ENCODE measurements at regions not wholly inside any gene's neighbourhood (a gene's known extent, or its start where the extent isn't known, plus 50 kb on each side); places are given as distances from the start of the nearest gene placed in this dataset.

GRCh38 chr6:114713690-114714089 is 370.9 kb upstream of the HS3ST5 start:
- TF ChIP-seq POLR2AphosphoS5 (IDR thresholded peaks at IDR 0.05; ENCODE audit: low read depth, low read length): no peak
- TF ChIP-seq, protein P1, sequence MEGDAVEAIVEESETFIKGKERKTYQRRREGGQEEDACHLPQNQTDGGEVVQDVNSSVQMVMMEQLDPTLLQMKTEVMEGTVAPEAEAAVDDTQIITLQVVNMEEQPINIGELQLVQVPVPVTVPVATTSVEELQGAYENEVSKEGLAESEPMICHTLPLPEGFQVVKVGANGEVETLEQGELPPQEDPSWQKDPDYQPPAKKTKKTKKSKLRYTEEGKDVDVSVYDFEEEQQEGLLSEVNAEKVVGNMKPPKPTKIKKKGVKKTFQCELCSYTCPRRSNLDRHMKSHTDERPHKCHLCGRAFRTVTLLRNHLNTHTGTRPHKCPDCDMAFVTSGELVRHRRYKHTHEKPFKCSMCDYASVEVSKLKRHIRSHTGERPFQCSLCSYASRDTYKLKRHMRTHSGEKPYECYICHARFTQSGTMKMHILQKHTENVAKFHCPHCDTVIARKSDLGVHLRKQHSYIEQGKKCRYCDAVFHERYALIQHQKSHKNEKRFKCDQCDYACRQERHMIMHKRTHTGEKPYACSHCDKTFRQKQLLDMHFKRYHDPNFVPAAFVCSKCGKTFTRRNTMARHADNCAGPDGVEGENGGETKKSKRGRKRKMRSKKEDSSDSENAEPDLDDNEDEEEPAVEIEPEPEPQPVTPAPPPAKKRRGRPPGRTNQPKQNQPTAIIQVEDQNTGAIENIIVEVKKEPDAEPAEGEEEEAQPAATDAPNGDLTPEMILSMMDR (IDR thresholded peaks at IDR 0.05): no peak
